NCI-H2227 (cell line): ENCODE measurements at regions not wholly inside any gene's neighbourhood (a gene's known extent, or its start where the extent isn't known, plus 50 kb on each side); places are given as distances from the start of the nearest gene placed in this dataset.
"Not testable (repeated sequence)": the region's sequence is repeated elsewhere in the genome, so short reads cannot be mapped to it uniquely, and the experiment has no call there.

Experiments used
- DNase-seq: peaks from one replicate; lab custom pipeline; 2025; ENCODE audit not compliant: unreplicated experiment; lab: John Stamatoyannopoulos, UW

DNA sequence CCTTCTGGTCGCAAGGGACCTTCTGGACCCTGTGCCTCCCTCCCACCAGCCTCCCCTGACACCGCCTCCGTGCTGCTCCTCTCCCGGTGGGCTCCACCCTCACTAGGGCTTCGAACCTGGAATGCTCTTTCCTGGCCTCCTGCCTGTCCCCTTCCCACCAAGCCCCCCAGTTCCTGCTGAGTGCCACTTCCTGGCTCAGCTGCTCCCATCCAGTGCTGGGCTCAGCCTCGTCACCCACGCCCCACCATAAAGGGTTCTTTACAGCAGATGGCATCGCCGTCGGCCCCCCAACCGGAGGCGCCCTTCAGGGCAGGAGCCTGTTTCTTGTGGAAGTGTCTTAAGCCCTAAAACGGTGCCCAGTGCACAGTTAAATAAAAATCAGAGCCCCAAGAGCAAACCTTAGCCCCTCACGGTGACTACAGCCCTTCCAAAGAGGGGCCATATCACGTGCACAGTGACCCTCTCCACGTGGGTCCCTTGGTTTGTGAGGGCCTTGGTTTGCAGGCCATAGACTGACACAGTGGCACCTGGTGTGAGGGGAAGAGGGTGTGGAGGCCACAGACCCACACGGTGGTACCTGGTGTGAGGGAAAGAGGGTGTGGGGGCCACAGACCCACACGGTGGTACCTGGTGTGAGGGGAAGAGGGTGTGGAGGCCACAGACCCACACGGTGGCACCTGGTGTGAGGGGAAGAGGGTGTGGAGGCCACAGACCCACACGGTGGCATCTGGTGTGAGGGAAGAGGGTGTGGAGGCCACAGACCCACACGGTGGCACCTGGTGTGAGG lies 111.4 kb downstream of the METRNL start:
- no peak for DNase-seq

DNA sequence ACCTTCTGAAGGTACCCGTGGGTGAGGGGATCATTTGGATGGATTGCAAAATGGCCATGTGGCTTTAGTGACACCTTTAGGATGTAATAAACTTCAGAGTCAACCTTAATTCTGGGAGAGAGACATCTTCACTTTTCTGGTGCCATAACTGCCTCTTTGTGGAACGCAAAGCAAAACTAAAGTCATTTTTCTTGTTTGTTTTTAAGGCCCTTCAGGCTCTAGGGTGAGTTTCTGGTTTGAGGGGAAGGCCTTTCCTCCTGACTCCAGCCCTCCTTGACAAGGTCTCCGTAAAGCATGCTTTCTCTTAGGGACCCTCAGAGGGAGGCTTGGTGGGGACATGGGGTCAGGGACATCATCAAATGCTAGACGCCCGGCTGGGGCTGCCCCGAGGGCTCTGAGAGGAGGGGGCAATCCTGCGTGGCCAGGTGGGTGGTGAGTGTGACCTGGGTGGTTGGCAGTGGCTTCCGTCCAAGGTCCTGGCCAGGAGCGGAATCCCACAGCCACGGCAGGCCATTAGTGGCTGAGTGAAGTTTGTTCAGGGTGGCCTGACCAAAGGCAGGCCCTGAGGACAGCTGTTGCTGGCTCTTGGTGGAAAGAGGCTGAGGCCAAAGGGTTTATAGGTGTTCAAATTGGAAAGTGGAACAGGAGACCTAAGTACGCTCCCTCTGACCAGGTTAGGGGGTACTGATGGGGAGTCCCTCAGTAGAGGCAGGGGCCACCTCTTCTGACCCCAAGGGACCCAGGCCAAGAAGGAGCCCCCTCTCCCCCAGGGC lies 112.2 kb downstream of the METRNL start:
- DNase-seq = no peak

DNA sequence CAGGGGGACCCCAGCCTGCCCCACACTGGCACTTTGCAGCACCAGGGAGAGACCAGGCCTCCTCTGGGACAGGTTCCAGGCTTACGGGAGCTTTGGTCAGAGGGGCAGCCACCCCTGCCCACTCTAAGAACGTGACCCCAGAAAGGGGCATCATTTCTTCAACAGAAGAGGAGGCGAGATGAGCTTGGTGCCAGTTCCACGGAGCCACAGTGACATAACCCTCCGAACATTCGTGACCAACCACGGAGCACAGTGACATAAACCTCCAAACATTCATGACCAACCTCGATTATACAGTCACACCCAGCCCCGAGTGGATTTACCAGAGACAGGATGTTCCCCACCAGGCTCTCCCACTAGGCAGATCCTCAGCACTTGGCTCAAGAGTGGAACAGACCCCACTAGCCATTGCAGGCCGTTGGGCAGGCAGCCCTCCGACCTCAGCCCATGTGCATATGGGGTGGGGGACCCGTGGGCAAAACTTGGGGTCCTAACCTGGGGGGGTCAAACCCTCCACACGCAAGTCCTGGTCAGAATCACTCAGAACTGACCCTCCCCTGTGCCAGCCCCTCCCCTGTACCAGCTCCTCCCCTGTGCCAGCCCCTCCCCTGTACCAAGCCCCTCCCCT lies 112.9 kb downstream of the METRNL start:
- no peak for DNase-seq

DNA sequence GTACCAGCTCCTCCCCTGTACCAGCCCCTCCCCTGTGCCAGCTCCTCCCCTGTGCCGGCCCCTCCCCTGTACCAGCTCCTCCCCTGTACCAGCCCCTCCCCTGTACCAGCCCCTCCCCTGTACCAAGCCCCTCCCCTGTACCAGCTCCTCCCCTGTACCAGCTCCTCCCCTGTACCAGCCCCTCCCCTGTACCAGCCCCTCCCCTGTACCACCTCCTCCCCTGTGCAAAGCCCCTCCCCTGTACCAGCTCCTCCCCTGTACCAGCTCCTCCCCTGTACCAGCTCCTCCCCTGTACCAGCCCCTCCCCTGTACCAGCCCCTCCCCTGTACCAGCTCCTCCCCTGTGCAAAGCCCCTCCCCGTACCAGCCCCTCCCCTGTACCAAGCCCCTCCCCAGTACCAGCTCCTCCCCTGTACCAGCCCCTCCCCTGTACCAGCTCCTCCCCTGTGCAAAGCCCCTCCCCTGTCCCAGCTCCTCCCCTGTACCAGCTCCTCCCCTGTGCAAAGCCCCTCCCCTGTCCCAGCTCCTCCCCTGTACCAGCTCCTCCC lies 113.5 kb downstream of the METRNL start:
- not testable (repeated sequence) for DNase-seq

DNA sequence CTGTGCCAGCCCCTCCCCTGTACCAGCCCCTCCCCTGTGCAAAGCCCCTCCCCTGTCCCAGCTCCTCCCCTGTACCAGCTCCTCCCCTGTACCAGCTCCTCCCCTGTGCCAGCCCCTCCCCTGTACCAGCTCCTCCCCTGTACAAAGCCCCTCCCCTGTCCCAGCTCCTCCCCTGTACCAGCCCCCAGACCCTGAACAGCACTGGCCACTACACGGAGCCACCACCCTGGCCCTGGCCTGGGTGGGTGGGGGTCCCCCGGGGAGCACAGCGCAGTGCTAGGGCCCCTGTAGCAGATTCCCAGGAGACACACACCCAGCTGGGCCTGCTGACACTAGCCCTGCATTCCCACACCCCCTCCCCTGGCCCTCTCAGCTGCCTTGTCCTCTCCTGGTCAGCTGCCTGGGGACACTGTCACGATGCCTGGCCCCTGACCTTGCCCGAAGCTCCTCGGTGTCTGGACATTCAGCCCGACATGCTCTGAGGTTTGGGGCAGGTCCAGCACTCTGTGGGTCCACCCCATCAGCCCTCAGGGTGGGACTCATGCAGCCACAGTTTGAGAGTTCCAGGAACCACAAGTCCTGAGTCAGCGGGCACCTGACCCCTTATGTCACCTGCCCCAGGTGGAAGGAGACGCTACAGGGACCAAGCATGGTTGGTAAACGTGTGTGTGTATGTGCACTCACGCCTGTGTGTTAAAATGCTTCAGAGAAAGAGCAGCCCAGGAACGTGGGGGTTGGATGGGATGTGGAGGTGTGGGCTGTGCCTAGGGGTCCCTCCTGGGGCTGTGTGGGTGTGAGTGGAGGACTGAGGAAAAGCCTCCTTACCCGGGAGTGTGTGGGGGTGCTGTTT lies 114.2 kb downstream of the METRNL start:
- no peak for DNase-seq

DNA sequence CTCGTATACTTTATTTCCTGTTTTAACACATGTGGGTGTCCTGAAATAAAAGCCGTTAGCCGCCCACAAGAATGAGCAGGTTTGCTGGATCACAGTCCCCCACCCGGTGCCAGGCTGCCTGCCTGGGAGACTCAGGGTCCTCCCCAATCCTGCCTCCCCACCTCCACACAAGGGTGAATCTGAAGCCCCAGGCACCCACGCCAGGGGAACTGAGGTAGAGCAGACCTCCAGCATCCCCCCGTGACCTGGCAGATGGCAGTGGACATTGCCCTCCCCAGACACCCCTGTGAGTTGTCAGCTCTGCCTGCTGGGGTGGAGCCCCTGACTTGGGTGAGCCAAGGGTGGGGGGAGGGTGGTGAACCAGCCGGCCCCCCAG lies 114.8 kb downstream of the METRNL start:
- DNase-seq = no peak

DNA sequence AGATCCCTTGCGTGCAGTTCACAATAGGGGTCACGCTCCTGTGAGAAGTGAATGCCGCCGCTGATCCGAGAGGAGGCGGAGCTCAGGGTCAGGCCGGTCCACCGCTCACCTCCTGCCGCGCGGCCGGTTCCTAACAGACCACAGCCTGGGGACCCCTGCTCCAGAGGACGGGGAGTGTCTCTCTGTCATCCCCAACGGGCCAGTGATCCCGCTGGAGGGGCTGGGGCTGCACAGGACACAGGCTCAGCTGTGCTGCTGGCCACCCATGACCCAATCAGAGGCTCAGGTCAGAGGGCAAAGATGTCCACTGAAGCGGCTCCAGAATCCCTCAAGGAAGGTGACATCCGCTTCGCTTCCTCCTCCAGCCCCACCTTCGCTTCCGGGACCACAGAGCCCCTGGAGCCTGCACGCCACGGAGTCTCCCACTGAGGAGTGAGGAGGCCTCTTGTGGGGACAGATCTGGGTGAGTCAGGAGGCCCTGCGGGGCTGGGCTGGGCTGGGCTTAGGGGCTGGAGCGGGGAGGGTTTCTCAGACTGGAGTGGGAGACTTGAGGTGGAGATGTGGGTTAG lies 115.4 kb downstream of the METRNL start:
- DNase-seq = no peak

DNA sequence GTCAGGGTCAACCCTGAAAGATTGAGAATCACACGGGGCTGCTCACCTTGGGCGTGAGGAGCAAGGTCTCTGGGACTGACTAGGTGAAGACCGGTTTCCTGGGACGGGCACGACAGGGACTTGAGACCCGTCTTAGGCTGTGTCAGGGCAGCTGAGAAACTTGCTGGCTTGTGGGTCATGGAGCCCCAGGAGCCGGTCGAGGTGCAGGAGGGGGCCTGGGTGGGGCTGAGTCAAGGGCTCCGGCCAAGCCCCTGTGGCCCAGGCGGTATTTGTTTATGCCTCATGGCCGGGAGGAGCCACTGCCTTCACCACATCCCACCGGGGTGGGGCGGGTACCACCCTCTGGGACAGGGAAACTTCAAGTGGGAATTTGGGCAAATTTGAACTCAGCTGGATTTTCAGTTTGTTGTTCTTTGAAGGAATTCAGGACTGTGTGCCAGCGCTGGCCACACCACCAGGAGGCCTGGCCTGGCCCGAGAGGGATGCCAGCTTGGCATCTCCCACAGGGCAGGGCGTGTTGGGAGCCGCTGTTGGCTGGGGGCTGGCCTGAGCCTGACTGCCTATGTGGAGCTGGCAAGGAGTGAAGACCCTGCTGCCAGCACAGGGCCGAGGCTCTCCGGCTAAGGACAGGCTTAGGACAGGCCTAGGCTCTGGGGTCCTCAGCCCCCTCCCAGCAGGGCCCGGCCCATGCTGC lies 116.1 kb downstream of the METRNL start:
- no peak for DNase-seq

DNA sequence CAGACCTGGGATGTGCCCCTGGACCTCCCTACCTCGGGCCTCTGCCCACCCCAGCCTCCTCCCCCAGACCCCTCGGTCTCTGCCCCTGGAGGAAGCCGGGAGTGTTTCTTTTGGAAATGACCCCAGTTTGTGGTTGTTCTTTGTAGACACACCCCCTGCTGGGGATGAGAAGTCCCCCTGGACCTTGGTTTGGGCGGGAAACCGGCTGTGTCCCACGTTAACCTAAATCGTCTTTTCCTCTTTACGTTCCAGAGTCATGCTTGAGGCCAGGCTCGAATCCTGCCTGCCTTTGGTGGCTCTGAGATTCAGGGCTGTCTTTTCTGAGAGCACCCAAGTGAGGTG lies 116.6 kb downstream of the METRNL start:
- no peak for DNase-seq

DNA sequence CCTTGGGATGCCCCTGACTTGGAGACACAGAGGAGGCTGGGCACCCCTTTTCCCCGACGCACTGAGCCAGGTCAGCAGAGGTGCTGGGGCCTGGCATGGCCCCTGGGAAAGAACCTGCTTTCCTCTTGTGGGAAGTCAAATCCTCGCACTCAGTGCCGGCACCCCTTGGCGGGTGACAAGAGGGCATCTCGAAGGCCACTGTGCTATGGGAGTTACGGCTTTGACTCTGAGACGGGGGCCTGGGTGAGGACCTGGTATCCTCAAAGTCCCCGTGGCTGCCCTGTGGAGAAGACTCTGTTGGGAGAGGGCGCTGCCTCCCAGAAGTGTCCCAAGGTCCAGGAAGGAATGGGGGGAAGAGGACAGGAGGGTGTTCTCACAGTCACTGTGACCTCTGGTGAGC lies 117.0 kb downstream of the METRNL start:
- DNase-seq = no peak

DNA sequence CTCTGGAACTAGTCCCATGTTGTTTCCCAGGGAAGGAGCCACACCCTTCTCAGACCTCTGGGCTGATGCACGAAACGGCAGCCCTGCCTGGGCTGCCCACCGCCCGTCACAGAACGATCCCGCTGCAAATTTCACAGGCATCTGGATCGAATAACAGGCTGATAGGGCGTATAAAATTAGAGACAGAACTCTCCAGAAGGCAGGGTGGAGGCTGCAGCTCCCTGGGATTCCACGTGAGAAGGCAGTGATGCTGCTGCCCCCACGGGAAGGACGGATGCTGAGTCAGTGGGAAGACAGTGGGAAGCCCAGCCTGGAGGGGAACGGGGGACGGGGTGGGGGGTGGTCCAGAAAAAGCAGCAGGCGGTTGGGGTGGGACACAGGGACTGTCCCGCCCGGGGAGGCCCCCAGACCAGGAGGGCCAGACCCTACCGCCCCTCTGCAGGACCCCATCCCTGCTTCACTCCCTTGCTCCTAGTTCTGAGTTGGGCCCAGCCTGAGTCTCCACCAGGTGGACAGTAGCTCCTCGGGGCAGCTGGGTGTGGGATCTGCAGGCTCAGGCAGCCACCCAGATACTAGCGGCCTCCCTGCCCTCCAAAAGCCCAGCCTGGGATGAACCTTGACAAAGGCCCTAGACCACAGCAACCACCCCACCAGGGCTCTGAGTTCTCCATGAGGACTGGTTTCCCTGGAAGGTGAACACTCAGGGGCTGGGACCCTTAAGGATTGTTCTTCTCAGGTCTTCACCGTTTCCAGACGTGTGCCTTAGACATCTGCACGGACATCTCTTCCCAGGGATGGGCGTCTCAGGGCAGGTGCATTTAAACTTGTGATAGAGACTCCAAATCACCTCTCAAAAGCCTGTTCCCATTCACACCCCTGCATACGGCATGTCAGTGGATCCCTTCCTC lies 117.8 kb downstream of the METRNL start:
- DNase-seq = no peak

DNA sequence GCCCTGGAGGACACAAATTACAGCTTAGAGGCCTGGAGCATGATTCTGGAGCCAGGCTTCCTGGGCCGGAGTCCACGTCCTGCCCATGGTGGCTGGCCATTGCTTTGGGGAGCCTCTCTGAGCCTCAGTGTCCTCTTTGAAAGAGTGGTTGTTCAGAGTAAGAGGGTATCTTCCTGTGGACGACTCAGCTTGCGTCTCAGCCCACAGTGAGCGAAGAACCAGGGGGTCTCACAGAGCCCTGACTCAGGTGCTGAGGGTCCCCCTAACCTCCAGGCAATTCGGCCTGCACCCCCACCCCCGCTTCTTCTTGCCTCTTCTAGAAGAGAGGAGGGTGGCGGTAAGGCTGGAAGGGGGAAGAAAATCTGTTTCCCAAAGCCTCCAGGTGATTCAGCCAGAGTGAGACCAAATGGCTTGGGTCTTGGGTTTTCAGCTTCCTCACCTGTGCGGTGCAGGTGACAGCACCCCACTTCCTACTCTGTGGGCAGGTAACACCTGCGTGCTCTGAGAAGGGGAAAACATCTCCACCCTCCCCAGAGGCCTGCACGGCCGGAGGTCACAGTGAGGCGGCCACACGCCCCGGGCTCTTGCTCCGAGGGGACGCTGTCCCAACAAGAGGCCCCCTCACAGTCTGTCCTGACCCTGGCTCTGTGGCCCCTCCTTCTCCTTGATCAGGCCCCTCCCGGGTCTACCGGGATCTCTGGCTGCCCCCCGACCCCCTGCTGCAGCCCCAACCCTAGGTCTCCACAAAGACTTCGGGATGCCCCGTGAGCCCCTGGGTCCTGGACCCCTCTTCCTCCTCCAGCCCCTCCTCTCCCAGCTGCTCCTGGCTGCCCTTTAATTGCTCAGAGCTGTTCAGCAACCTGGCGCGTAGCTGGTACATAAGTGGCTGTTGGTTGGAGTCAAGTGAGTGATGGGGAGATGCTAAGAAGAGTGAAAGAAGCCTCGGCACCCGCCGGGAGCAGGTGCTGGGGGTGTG lies 119.2 kb downstream of the METRNL start:
- peak; percentile 23 for DNase-seq

DNA sequence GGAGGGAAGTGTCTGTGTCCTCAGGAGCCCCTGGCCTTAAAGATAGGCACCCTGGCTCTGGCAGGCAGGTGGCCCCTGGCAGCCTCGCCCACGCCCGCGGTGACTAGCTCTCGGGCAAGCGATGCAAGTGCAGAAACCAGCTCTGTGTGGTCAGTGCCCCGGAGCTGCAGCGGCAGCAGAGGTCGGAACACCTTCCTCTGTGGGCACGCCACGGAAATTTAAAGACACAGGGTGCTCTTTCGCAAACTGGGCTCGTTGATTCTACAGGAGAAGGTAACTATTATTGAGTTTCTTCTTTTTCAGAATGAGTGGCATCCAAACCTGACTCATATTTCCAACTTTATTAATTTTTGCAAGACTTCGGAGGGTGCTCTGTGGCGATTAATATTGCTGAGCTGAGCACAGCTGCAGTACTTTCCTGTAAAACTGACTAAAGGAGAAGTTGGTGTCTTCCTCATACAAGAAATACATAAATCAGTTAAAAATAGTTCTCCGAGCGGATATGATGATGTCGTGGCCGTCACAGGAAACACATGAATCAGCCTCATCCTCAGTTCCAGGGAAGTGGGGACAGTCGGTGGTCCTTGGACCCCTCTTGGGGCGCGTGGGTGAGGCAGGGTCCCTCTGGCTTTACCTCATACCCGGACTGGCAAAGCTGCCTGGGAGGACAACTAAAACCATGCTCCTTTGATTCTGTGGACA lies 120.2 kb downstream of the METRNL start:
- no peak for DNase-seq

DNA sequence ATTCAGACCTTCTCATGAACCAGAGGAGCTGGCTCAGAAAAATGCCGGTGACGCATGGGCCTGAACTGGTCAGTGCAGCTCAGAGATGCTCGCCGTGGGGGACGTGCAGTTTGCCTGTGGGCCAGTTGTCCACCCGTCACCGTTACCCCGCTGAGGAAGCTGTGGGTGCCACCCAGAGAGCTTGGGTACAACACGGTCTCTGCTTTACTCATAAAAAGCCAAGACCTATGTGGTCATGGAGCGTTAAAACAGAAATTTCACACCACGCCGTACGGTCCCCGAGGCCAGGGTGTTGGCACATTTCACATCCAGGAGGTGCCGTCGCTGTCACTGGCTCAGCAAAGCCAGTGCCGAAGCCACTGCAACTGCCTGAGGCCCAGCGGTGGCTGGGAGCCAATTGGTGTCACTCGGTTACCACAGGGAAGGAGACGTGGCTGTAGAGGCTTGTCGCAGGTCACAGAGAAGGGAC lies 120.9 kb downstream of the METRNL start:
- DNase-seq = no peak

DNA sequence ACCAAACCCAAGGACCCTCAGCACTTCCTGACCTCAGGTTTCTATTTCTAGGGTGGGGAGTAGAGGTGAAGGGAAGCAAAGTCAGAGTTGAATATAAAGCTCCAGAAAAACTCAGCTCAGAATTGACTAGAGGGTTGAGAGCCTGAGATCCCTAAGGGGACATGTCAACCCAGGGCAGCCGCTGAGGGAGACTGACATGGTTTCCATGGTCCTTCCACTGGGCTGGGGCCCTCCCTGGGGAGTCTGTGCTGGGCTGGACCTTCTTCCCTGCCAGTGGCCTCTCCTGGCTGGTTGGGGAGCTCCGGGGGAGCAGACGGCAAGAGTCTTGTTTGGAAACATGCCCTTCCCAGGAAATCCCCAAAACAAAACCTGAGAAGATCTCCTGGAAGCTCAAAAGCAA lies 121.3 kb downstream of the METRNL start:
- no peak for DNase-seq

DNA sequence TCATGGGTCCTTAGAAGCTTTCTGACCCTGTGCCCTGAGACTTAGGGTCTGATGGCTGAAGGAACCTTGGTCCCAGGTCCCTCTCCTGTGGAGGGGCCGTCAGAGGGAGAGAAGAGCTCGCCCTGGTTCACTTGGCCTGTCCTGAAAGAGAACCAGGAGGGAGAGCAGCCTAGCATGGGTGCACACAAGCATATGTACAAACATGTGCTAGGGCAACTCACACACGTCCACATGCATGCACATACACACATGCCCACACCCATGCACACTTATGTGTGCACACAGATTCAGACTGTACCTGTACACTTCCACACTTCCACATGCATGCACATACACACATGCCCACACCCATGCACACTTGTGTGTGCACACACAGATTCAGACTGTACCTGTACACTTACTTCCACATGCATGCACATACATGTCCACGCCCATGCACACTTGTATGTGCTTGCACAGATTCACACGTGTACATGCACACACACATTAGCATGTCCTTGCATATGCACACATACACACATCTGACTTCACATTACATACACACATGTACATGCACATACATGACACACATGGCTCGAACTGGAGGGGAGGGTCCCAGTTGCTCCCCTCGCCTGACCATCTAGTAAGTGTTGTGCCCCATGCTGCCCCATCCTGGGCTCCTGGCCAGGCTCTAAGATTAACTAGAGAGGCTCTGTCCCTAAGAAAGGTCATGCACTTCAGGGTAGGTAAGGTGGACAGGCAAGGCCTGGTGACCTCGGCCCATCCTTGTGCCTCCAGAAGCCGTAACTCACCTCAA lies 122.0 kb downstream of the METRNL start:
- no peak for DNase-seq
